CD4-positive, alpha-beta memory T cell (primary cell): ENCODE measurements at regions not wholly inside any gene's neighbourhood (a gene's known extent, or its start where the extent isn't known, plus 50 kb on each side); places are given as distances from the start of the nearest gene placed in this dataset.

Experiments used
- CTCF ChIA-PET: fragments of 350-600 bp; sonication (Branson Sonifier 250); formaldehyde crosslinking; loops from one replicate; lab custom pipeline; 2021; ENCODE audit warnings: inconsistent platforms; ENCODE audit not compliant: partially characterized antibody; lab: Charles Lee
- POLR2A ChIA-PET: fragments of 350-600 bp; sonication (Branson Sonifier 250); formaldehyde crosslinking; loops from one replicate; lab custom pipeline; 2021; ENCODE audit not compliant: partially characterized antibody; lab: Charles Lee
- DNase-seq, 5 donors: peaks; one replicate each; pipeline versions ENCODE4 v3.0.0 to v3.0.0-alpha.2; 2020 to 2022; ENCODE audit warnings: mixed read lengths in 1 of 5
- H3K27ac ChIP-seq: one replicate; pipeline ENCODE4 v1.7.0; 2013; ENCODE audit warnings: low read depth, low read length
- H3K27me3 ChIP-seq: 2 replicates; pipeline ENCODE4 v1.7.0; 2013; ENCODE audit warnings: mild to moderate bottlenecking, low read length, moderate library complexity; ENCODE audit not compliant: insufficient read depth
- H3K36me3 ChIP-seq: 2 replicates; pipeline ENCODE4 v1.7.0; 2013; ENCODE audit warnings: mild to moderate bottlenecking, low read length, moderate library complexity; ENCODE audit not compliant: insufficient read depth
- H3K4me1 ChIP-seq: 2 replicates; pipeline ENCODE4 v1.7.0; 2013; ENCODE audit warnings: mild to moderate bottlenecking, low read length, moderate library complexity; ENCODE audit not compliant: insufficient read depth
- H3K4me3 ChIP-seq, 2 donors: one replicate each; pipeline ENCODE4 v1.7.0; 2013; ENCODE audit warnings: low read length in 2 of 2, mild to moderate bottlenecking in 1 of 2
- H3K9me3 ChIP-seq, 2 donors: one replicate each; pipeline ENCODE4 v1.7.0; 2013; ENCODE audit warnings: low read length in 2 of 2, control low read depth in 1 of 2; ENCODE audit not compliant: control insufficient read depth in 1 of 2
- H3K27ac Mint-ChIP-seq, 7 donors: one replicate each; pipeline ENCODE4 v1.8.0; 2020 to 2021; ENCODE audit warnings: mixed read lengths in 7 of 7, mild to moderate bottlenecking in 6 of 7, inconsistent platforms in 3 of 7, moderate library complexity in 3 of 7
- H3K27me3 Mint-ChIP-seq, 2 donors: one replicate each; pipeline ENCODE4 v1.8.0; 2020 to 2021; ENCODE audit warnings: mixed read lengths in 2 of 2
- H3K36me3 Mint-ChIP-seq, 2 donors: one replicate each; pipeline ENCODE4 v1.8.0; 2020 to 2021; ENCODE audit warnings: mixed read lengths in 2 of 2, inconsistent platforms in 1 of 2, mild to moderate bottlenecking in 1 of 2
- H3K4me1 Mint-ChIP-seq, 4 donors: one replicate each; pipeline ENCODE4 v1.8.0; 2020 to 2021; ENCODE audit warnings: mixed read lengths in 4 of 4, mild to moderate bottlenecking in 1 of 4
- H3K4me3 Mint-ChIP-seq, 8 donors: one replicate each; pipeline ENCODE4 v1.8.0; 2020 to 2021; ENCODE audit warnings: mixed read lengths in 8 of 8, mild to moderate bottlenecking in 7 of 8, moderate library complexity in 6 of 8, inconsistent platforms in 3 of 8
- H3K9me3 Mint-ChIP-seq, 8 donors: one replicate each; pipeline ENCODE4 v1.8.0; 2020 to 2021; ENCODE audit warnings: mixed read lengths in 8 of 8, mild to moderate bottlenecking in 5 of 8, inconsistent platforms in 3 of 8, moderate library complexity in 1 of 8
- intact Hi-C: fragments of 100-400 bp; cut with micrococcal nuclease; formaldehyde crosslinking; loops from one replicate; pipeline ENCODE4 v1.15.1; 2023

GRCh38 chr2:239498576-239498975 is 97.8 kb upstream of the HDAC4 start:
- Histone ChIP-seq H3K4me1 (no peaks in the 10 kb centered on the region), H3K36me3 (no peaks in the 10 kb centered on the region), H3K9me3 (no peaks in the 10 kb centered on the region), H3K27ac (no peak overlapping the region), H3K27me3 (no peaks in the 10 kb centered on the region), H3K4me3 (no peak overlapping the region)
- ChIA-PET POLR2A (no interaction called here), CTCF (no interaction called here)
- intact Hi-C loops: no loop called here
- Mint-ChIP-seq H3K36me3 (no peaks in the 10 kb centered on the region), H3K27me3 (peaks cover 2 to 4% of the 10 kb centered on the region in 2 donors), H3K9me3 (peaks cover 0 to 2% (median 0%) of the 10 kb centered on the region in 8 donors), H3K4me3 (no peak overlapping the region), H3K27ac (no peak overlapping the region), H3K4me1 (no peaks in the 10 kb centered on the region)
- no peak for DNase-seq

GRCh38 chr2:239496700-239497099 is 95.9 kb upstream of the HDAC4 start:
- Mint-ChIP-seq H3K36me3 (no peaks in the 10 kb centered on the region), H3K4me3 (no peak overlapping the region), H3K27me3 (peaks cover 2 to 4% of the 10 kb centered on the region in 2 donors), H3K9me3 (peaks cover 0 to 2% (median 0%) of the 10 kb centered on the region in 8 donors), H3K4me1 (no peaks in the 10 kb centered on the region), H3K27ac (no peak overlapping the region)
- intact Hi-C loops: no loop called here
- Histone ChIP-seq H3K9me3 (no peaks in the 10 kb centered on the region), H3K27ac (no peak overlapping the region), H3K4me3 (no peak overlapping the region), H3K27me3 (no peaks in the 10 kb centered on the region), H3K4me1 (no peaks in the 10 kb centered on the region), H3K36me3 (no peaks in the 10 kb centered on the region)
- DNase-seq: no peak
- CTCF ChIA-PET: no interaction called here
- POLR2A ChIA-PET: no interaction called here

GRCh38 chr2:239495791-239496233 is 95.0 kb upstream of the HDAC4 start:
- Histone ChIP-seq H3K36me3 (no peaks in the 10 kb centered on the region), H3K4me1 (no peaks in the 10 kb centered on the region), H3K4me3 (no peak overlapping the region), H3K9me3 (no peaks in the 10 kb centered on the region), H3K27ac (no peak overlapping the region), H3K27me3 (no peaks in the 10 kb centered on the region)
- Mint-ChIP-seq H3K27me3 (peaks cover 2 to 4% of the 10 kb centered on the region in 2 donors), H3K4me1 (no peaks in the 10 kb centered on the region), H3K4me3 (no peak overlapping the region), H3K36me3 (no peaks in the 10 kb centered on the region), H3K9me3 (peaks cover 0 to 2% (median 0%) of the 10 kb centered on the region in 8 donors), H3K27ac (no peak overlapping the region)
- ChIA-PET CTCF (no interaction called here), POLR2A (no interaction called here)
- intact Hi-C loops: no loop called here
- no peak for DNase-seq

- intact Hi-C loops: no loop called here
- no peaks in the 10 kb centered on the region for H3K4me1 Mint-ChIP-seq
- DNase-seq: no peak
Observed at GRCh38 chr2:239495175-239495574, 94.4 kb upstream of the HDAC4 start.

GRCh38 chr2:239494578-239494977 is 93.8 kb upstream of the HDAC4 start:
- CTCF ChIA-PET: no interaction called here
- Histone ChIP-seq H3K4me1 (no peaks in the 10 kb centered on the region), H3K27ac (no peak overlapping the region), H3K36me3 (no peaks in the 10 kb centered on the region), H3K4me3 (no peak overlapping the region), H3K9me3 (no peaks in the 10 kb centered on the region), H3K27me3 (no peaks in the 10 kb centered on the region)
- Mint-ChIP-seq H3K27me3 (peaks cover 2 to 6% of the 10 kb centered on the region in 2 donors), H3K36me3 (no peaks in the 10 kb centered on the region), H3K9me3 (peaks cover 0 to 2% (median 0%) of the 10 kb centered on the region in 8 donors), H3K4me1 (no peaks in the 10 kb centered on the region), H3K27ac (no peak overlapping the region), H3K4me3 (no peak overlapping the region)
- DNase-seq: no peak
- intact Hi-C loops: no loop called here
- POLR2A ChIA-PET: no interaction called here

More at GRCh38 chr2:239495175-239495574, 94.4 kb upstream of the HDAC4 start:
- POLR2A ChIA-PET: no interaction called here
- no peak overlapping the region for H3K27ac ChIP-seq
- Mint-ChIP-seq H3K4me3 (no peak overlapping the region), H3K27me3 (peaks cover 2 to 6% of the 10 kb centered on the region in 2 donors), H3K27ac (no peak overlapping the region), H3K9me3 (peaks cover 0 to 2% (median 0%) of the 10 kb centered on the region in 8 donors), H3K36me3 (no peaks in the 10 kb centered on the region)
- no peaks in the 10 kb centered on the region for H3K27me3 ChIP-seq
- H3K4me3 ChIP-seq: no peak overlapping the region
- CTCF ChIA-PET: no interaction called here
- H3K9me3 ChIP-seq: no peaks in the 10 kb centered on the region
- H3K4me1 ChIP-seq: no peaks in the 10 kb centered on the region
- H3K36me3 ChIP-seq: no peaks in the 10 kb centered on the region

GRCh38 chr2:239489481-239489880 is 88.7 kb upstream of the HDAC4 start:
- Histone ChIP-seq H3K4me3 (no peak overlapping the region), H3K4me1 (no peaks in the 10 kb centered on the region), H3K27me3 (no peaks in the 10 kb centered on the region), H3K36me3 (no peaks in the 10 kb centered on the region), H3K27ac (no peak overlapping the region), H3K9me3 (no peaks in the 10 kb centered on the region)
- no peak for DNase-seq
- Mint-ChIP-seq H3K4me3 (no peak overlapping the region), H3K9me3 (no peaks in the 10 kb centered on the region), H3K27ac (no peak overlapping the region), H3K27me3 (peaks cover 2 to 3% of the 10 kb centered on the region in 2 donors), H3K4me1 (no peaks in the 10 kb centered on the region), H3K36me3 (no peaks in the 10 kb centered on the region)
- POLR2A ChIA-PET: no interaction called here
- CTCF ChIA-PET: no interaction called here
- intact Hi-C loops: no loop called here

GRCh38 chr2:239488125-239488524 is 87.3 kb upstream of the HDAC4 start:
- Mint-ChIP-seq H3K27ac (no peak overlapping the region), H3K36me3 (no peaks in the 10 kb centered on the region), H3K4me3 (no peak overlapping the region), H3K4me1 (no peaks in the 10 kb centered on the region), H3K9me3 (no peaks in the 10 kb centered on the region), H3K27me3 (peaks cover 2 to 4% of the 10 kb centered on the region in 2 donors)
- DNase-seq: no peak
- no peaks in the 10 kb centered on the region for H3K4me1 ChIP-seq
- no peak overlapping the region for H3K27ac ChIP-seq
- intact Hi-C loops: no loop called here
- H3K27me3 ChIP-seq: no peaks in the 10 kb centered on the region
- H3K36me3 ChIP-seq: no peaks in the 10 kb centered on the region
- H3K4me3 ChIP-seq: no peak overlapping the region
- ChIA-PET POLR2A (no interaction called here), CTCF (no interaction called here)
- H3K9me3 ChIP-seq: no peaks in the 10 kb centered on the region

- ChIA-PET CTCF (no interaction called here), POLR2A (no interaction called here)
- Histone ChIP-seq H3K27me3 (no peaks in the 10 kb centered on the region), H3K4me1 (no peaks in the 10 kb centered on the region), H3K36me3 (no peaks in the 10 kb centered on the region), H3K9me3 (no peaks in the 10 kb centered on the region), H3K27ac (no peak overlapping the region), H3K4me3 (no peak overlapping the region)
- H3K4me1 Mint-ChIP-seq: no peaks in the 10 kb centered on the region
- H3K36me3 Mint-ChIP-seq: no peaks in the 10 kb centered on the region
- H3K27me3 Mint-ChIP-seq: peaks cover 2 to 4% of the 10 kb centered on the region in 2 donors
- H3K9me3 Mint-ChIP-seq: no peaks in the 10 kb centered on the region
- DNase-seq: no peak
- no peak overlapping the region for H3K27ac Mint-ChIP-seq
- H3K4me3 Mint-ChIP-seq: no peak overlapping the region
- intact Hi-C loops: no loop called here
Observed at GRCh38 chr2:239487272-239487671, 86.5 kb upstream of the HDAC4 start.
